Stomach (tissue), 4 donors: ENCODE measurements at regions not wholly inside any gene's neighbourhood (a gene's known extent, or its start where the extent isn't known, plus 50 kb on each side); places are given as distances from the start of the nearest gene placed in this dataset.

ENCODE experiments used
- POLR2A ChIP-seq, 4 donors: fragments of 450-650 bp; IDR thresholded peaks; one replicate each; pipeline ENCODE4 v1.6.1; 2016; ENCODE audit warnings: antibody characterized with exemption in 4 of 4, control low read depth in 2 of 4, mild to moderate bottlenecking in 1 of 4, moderate library complexity in 1 of 4
- POLR2AphosphoS5 ChIP-seq, 3 donors: sonication (generic); formaldehyde crosslinking; IDR thresholded peaks; one replicate each; pipeline ENCODE4 v1.6.1; 2016; ENCODE audit warnings: antibody characterized with exemption in 3 of 3
- TF ChIP-seq, protein P1 (sequence below), 7 experiments: fragments of 450-650 bp in 4 of 7; fragments of 200-600 bp in 3 of 7; sonication (generic) in 3 of 7; IDR thresholded peaks; one replicate each; pipeline ENCODE4 v1.5.1; 2016 to 2019; ENCODE audit warnings: antibody characterized with exemption in 7 of 7, control low read depth in 2 of 7, mild to moderate bottlenecking in 1 of 7

- TF ChIP-seq POLR2AphosphoS5 (IDR thresholded peaks at IDR 0.05) (no peak), POLR2A (IDR thresholded peaks at IDR 0.05) (no peak)
- TF ChIP-seq, protein P1, sequence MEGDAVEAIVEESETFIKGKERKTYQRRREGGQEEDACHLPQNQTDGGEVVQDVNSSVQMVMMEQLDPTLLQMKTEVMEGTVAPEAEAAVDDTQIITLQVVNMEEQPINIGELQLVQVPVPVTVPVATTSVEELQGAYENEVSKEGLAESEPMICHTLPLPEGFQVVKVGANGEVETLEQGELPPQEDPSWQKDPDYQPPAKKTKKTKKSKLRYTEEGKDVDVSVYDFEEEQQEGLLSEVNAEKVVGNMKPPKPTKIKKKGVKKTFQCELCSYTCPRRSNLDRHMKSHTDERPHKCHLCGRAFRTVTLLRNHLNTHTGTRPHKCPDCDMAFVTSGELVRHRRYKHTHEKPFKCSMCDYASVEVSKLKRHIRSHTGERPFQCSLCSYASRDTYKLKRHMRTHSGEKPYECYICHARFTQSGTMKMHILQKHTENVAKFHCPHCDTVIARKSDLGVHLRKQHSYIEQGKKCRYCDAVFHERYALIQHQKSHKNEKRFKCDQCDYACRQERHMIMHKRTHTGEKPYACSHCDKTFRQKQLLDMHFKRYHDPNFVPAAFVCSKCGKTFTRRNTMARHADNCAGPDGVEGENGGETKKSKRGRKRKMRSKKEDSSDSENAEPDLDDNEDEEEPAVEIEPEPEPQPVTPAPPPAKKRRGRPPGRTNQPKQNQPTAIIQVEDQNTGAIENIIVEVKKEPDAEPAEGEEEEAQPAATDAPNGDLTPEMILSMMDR (IDR thresholded peaks at IDR 0.05), result no peak
These were observed 417.4 kb upstream of the PIK3C3 start for GRCh38 chr18:41537666-41538065.
